ENCODE measurements at regions not wholly inside any gene's neighbourhood (a gene's known extent, or its start where the extent isn't known, plus 50 kb on each side); places are given as distances from the start of the nearest gene placed in this dataset.
"Not testable (repeated sequence)": the region's sequence is repeated elsewhere in the genome, so short reads cannot be mapped to it uniquely, and the experiment has no call there.

DNA sequence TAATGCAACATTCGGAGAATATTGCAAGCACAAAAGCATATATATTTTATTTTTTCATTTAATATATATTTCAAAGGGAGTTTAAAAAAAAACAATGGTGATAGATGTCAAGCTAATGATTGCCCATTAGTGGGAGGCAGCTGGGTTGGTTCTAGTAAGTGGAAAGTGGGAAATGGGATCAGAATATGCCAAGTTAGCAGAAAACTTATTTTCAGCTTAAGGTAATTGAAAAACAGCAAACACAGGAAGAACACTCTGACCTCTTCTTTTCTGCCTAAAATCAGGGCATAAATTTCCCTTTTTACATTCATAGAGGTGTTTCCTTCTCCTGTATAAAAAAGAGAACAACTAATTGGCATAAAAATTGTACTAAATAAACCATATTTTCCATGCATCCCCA lies 535.3 kb upstream of the SYT4 start:
- DNase-seq (ENCODE audit: low spot score) = no peak

DNA sequence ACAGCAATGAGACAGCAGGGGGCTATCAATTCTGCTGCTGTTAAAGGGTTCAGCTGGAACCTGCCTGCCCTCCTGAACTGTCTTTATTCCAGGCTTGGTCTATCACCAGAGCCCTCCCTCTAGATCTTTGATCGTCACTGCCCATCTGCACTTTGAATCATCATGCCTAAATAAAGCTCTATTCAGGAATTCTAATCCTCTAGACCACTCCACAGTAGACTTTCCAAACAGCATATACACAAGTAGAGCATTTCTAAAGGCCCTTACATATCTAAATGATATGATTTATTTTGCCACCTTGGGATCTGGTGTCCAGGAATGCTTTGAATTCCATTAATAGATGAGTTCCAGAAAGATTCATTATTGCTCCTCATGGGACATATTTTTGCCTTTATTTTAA lies 542.1 kb upstream of the SYT4 start:
- DNase-seq (ENCODE audit: low spot score) = no peak

GRCh38 chr18:43819873-43820272 lies 542.6 kb upstream of the SYT4 start:
- DNase-seq (ENCODE audit: low spot score) = no peak

- no peak for DNase-seq (ENCODE audit: low spot score)
Observed at GRCh38 chr18:43825768-43826167, 548.5 kb upstream of the SYT4 start.

GRCh38 chr18:43826215-43826614 lies 548.9 kb upstream of the SYT4 start:
- DNase-seq (ENCODE audit: low spot score) = no peak

DNA sequence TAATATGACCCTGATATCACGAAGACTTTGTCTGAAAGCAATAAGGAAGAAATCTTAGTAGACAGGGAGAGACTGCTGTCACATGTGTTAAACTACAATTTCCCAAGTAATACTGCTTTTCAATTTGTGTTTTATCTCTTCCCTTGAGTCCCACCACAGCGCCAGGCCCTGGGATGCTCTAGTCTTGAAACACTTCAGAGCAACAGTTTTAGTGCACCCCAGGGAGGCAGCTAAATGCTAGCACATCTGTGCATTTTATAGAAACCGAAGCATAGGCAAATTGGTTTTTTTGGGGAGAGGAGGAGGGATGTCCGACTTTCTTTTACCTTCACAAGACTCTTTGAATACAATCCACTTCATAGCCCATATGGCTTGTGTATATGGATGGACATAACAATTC lies 550.0 kb upstream of the SYT4 start:
- DNase-seq (ENCODE audit: low spot score) = no peak

DNA sequence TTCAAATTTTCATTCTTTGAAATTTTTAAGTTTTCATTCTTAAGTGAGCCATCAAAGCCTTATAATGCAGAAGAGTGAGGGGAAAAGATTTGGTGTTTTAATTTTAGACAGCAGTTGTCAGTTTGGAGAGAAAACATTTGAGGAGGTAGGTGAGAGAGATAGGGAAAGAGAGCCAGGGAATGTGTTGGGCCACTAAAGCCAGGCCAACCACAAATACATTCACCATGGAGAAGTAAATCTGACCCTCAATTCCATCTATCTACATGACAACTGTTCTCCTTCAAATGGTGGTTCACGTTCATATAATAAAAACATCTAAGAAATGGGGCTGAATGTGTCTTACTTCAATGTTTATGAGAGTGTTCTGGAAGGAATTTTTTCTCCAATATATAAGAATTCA lies 553.0 kb upstream of the SYT4 start:
- no peak for DNase-seq (ENCODE audit: low spot score)

GRCh38 chr18:43830947-43831346 lies 553.7 kb upstream of the SYT4 start:
- DNase-seq (ENCODE audit: low spot score) = no peak

DNA sequence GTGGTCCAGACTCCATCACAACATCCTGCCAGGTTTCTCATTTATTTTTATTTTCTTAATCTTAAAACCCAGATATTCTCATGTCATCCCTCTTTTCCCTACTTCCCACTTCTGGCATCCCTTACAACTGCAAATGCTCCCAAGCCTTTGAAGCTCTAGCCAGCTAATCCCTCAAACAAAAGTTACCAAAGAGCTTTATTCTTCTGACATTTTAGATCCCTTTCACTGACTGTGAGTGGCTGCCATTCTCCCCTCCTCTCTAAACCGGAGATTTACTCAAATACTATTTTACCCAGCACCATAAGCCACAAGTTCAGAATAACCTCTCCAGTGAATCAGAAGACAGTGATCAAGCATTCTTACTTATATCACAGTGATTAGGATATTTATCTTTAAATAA lies 569.0 kb upstream of the SYT4 start:
- DNase-seq (ENCODE audit: low spot score) = no peak

- no peak for DNase-seq (ENCODE audit: low spot score)
Observed at GRCh38 chr18:43847164-43848091, 570.1 kb upstream of the SYT4 start.

DNA sequence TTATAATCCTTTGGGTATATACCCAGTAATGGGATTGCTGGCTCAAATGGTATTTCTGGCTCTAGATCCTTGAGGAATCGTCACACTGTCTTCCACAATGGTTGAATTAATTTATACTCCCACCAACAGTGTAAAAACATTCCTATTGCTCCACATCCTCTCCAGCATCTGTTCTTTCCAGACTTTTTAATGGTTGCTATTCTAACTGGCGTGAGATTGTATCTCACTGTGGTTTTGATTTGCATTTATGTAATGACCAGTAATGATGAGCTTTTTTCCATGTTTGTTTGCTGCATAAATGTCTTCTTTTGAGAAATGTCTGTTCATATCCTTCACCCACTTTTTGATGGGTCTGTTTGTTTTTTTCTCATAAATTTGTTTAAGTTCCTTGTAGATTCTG lies 572.5 kb upstream of the SYT4 start:
- DNase-seq (ENCODE audit: low spot score) = not testable (repeated sequence)

- no peak for DNase-seq (ENCODE audit: low spot score)
Observed at GRCh38 chr18:43855376-43855775, 578.1 kb upstream of the SYT4 start.

DNA sequence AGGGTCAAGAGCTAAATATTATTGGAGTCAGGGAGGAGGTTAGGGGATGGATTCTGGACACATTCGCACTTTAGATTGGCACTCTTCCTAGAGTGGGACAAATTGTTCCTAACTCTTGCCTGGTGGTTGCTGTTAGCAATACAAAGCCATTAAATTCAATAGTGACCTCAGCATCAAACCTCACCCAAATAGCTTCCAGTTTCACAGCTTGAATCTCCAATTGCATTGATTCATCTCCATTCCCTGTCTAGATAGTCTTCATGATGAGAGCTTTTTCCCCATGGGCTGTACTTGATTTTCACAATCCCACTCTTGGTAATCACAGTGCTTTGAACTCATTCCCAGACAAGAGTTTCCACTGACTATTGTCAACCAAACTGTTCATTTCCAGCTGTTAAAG lies 585.9 kb upstream of the SYT4 start:
- no peak for DNase-seq (ENCODE audit: low spot score)

DNA sequence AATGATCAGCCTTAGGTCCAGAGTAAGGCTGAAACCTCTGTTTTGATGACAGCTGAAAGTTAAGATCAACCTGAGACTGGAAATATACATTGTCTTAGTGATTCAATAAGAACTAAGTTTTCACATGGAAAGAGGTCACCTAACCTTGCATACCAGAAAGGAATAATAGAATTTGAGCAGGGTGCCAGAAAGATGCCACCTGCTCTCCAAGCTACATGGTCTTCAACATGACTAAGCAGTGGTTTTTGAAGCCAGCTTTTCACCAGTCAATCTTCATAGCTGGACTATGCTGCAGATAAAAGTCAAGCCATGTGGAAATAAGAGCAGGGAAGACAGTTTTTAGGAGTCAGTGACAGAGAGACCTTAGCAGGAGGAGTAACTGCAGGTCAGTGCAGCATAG lies 589.4 kb upstream of the SYT4 start:
- DNase-seq (ENCODE audit: low spot score) = no peak

DNA sequence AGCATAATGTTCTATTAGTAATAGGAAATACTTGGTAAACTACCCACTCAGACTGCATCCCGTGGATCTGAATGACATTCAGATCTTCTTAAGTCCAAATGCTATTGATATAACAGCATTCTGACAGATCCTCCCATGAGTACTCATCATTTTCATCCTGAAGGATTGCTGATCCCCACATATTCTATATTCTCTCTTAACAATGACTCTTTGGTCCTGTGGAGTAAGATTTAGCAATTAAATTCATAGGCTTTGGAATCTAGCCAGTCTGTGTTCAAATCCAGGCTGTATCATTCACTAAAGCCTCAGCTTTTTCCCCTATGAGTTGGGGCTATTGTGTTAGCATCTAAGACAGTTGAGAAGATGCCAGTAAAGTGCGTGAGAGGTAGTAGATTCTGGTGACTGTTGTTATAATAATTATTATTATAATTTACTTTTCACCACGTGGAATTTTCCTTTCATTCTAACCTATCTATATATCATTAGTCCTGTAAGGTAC lies 591.3 kb upstream of the SYT4 start:
- DNase-seq (ENCODE audit: low spot score) = no peak

DNA sequence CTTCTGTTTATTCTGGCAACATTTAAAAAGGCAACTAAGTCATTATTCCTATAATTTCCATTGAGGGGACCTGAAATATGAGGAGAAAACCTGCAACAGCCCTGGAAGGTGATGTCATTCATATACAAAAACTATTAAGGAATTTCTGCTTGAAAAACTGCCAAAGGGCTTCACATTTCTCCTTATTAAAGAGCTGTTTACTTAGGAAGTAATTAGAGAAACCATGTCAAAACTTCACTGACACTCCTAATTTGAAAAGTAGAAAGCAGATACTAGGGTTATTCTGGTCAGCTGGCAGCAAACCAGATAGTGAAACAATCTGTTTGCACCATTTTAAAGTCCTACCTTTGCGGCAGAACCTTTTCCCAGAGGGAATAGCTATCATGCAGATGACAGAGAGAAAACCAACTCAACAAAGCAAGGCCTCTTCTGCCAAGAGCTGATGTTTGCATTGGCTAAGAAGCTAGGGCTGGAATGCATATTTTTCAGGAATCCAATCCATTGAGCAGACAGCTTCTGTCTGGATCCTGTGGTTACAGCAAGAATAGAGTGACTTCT lies 592.2 kb upstream of the SYT4 start:
- no peak for DNase-seq (ENCODE audit: low spot score)

- DNase-seq (ENCODE audit: low spot score) = no peak
Observed at GRCh38 chr18:43870626-43871025, 593.3 kb upstream of the SYT4 start.

- DNase-seq (ENCODE audit: low spot score) = no peak
Observed at GRCh38 chr18:43875511-43875910, 598.2 kb upstream of the SYT4 start.

- no peak for DNase-seq (ENCODE audit: low spot score)
Observed at GRCh38 chr18:43876286-43876685, 599.0 kb upstream of the SYT4 start.

GRCh38 chr18:43876748-43877147 lies 599.5 kb upstream of the SYT4 start:
- no peak for DNase-seq (ENCODE audit: low spot score)

GRCh38 chr18:43877616-43878321 lies 600.5 kb upstream of the SYT4 start:
- no peak for DNase-seq (ENCODE audit: low spot score)

DNA sequence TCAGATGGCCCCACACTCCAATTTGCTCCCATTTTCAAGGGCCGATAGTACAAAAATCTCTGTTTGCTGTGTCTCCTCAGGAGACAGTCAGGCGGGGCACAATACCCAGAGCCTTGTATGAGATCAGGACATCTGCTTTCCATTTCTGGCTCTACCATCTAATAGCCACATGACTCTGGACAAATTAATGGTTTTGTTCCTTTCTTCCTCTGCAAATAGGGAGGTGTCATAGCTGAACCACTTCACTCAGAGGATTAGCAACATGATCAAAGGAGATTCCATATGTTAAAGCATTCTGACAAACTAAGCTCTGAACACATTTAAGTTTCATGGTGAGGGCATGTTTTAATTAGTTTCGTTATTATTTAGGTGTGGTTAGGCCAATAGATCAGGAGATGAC lies 602.1 kb upstream of the SYT4 start:
- DNase-seq (ENCODE audit: low spot score) = no peak
